HG03432 (cell line): ENCODE measurements at regions not wholly inside any gene's neighbourhood (a gene's known extent, or its start where the extent isn't known, plus 50 kb on each side); places are given as distances from the start of the nearest gene placed in this dataset.
"Not testable (repeated sequence)": the region's sequence is repeated elsewhere in the genome, so short reads cannot be mapped to it uniquely, and the experiment has no call there.

ENCODE experiments used
- ATAC-seq: cut with Tn5 transposase; IDR thresholded peaks from one replicate; pipeline ENCODE4 v1.9.1; 2021; ENCODE audit warnings: mild to moderate bottlenecking, moderate library complexity; ENCODE audit not compliant: unreplicated experiment

DNA sequence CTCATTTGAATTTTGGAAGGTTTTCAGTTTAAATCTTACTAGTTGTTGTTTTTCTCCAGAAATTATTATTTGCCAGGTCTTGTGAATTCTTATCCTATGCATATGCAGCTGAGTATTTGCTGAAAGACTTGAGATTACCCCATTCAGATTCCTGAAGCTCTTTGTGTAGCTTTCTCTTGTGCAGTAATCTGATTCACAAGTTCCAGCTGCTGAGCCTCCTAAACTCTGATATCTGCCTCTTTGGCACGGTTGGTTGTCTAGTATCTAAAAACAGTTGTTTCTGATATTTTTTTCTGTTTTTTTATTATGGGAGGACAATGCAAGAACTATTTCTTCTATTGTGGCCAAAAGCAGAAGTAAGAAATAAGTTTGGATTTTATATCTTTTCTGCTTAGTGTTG lies 863.9 kb upstream of the MANEA start:
- no peak for ATAC-seq

- no peak for ATAC-seq
These were observed 878.6 kb upstream of the MANEA start for GRCh38 chr6:94698773-94699172.

DNA sequence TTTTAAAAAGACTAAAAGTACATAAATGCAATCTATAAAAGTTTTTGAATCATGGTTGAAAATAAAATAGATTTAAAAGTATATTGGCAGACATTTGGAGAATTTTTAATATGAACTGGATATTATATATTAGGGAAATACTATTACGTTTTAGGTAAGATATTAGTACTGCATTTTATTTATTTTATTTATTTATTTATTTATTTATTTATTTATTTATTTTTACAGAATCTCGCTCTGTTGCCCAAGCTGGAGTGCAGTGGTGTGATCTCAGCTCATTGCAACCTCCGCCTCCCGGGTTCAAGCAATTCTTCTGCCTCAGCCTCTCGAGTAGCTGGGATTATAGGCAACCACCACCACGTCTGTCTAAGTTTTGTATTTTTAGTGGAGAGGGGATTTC lies 890.1 kb upstream of the MANEA start:
- not testable (repeated sequence) for ATAC-seq

GRCh38 chr6:94683409-94683808 lies 893.9 kb upstream of the MANEA start:
- ATAC-seq = no peak

GRCh38 chr6:94680669-94681212 lies 896.6 kb upstream of the MANEA start:
- ATAC-seq = no peak

- ATAC-seq = no peak
These were observed 904.1 kb upstream of the MANEA start for GRCh38 chr6:94673251-94673650.

DNA sequence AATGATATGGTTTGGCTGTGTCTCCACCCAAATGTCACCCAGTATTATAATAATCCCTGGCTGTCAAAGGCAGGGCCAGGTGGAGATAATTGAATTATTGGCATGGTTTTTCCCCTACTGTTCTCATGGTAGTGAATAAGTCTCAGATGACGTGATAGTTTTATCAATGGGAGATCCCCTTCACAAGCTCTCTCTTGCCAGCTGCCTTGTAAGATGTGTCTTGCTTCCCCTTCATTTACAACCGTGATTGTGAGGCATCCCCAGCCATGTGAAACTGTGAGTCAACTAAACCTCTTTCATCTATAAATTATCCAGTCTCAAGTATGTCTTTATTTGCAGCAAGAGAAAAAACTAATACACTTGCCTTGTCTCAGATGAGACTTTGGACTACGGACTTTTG lies 907.3 kb upstream of the MANEA start:
- no peak for ATAC-seq

DNA sequence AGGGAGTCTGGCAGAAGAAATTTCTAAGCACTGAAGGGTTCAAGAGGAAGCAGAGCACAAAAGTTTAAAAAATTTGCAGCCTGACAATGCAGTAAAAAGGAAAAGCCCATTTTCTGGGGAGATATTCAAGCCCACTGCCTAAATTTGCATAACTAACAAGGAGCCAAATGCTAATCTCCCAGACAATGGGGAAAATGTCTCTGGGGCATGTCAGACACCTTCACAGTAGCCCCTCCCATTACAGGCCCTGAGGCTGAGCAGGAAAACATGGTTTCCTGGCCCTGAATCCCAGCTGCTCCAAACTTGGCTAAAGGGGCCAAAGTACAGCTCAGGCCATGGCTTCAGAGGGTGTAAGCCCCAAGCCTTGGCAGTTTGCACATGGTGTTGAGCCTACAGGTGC lies 908.5 kb upstream of the MANEA start:
- no peak for ATAC-seq

- ATAC-seq = no peak
These were observed 918.4 kb upstream of the MANEA start for GRCh38 chr6:94658929-94659328.

- ATAC-seq = no peak
These were observed 926.1 kb upstream of the MANEA start for GRCh38 chr6:94651239-94651638.

DNA sequence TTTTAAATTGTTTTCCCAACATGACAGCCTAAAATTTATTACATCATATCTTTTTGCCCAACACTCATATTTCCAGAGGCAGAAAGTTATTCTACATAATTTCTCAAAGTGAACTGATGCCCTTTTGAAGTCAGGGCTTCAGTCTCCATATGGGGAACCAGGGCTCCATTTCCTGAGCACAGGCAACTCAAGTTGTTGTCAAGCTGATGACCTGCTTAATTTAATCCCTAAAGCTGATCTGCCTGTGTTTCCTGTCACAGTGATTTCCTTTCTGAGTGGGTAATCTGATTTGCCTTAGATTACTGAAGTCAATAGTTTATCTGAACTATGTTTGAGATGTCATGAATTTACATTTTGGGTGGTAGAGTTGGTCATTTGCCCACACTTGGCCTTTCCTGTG lies 932.1 kb upstream of the MANEA start:
- ATAC-seq = no peak

- ATAC-seq = no peak
These were observed 937.8 kb upstream of the MANEA start for GRCh38 chr6:94639564-94639963.

GRCh38 chr6:94636780-94637385 lies 940.5 kb upstream of the MANEA start:
- peak; percentile 58 for ATAC-seq

GRCh38 chr6:94623586-94623985 lies 953.7 kb upstream of the MANEA start:
- no peak for ATAC-seq

DNA sequence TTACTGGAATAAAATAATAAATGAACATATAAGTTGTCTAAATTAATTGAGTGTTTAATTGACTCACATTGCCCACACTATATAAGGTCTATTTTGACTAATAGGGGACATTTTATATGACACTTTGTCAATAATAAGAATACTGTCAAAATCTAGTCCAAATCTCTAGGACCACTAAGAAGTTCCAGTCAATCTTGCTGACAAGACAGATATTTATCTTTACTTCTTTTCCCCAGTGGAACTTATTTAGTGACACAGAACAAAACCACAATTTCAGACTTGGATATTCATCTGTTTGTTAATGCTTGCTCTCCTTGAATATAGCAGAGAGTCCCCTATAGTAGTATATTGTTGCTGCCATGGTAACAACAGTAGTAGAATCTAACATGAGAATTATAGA lies 954.6 kb upstream of the MANEA start:
- no peak for ATAC-seq

DNA sequence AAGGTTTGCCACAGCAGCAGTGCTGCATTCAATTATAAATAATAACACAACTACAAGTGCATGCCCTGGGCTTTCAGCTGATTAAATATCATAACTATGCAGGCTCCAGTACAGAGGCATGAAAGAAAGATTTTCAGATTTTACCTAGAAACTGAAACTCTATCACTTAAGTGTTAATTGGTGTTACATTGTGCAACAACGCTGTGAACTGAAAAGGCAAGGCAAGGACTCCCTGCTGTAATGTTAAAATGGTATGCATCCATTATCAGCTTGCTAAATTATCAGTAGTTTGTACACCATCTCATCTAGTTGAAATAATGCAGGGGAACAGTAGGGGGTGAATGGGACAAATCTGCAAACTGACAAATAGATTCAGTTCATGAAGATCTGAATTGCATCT lies 976.7 kb upstream of the MANEA start:
- no peak for ATAC-seq

DNA sequence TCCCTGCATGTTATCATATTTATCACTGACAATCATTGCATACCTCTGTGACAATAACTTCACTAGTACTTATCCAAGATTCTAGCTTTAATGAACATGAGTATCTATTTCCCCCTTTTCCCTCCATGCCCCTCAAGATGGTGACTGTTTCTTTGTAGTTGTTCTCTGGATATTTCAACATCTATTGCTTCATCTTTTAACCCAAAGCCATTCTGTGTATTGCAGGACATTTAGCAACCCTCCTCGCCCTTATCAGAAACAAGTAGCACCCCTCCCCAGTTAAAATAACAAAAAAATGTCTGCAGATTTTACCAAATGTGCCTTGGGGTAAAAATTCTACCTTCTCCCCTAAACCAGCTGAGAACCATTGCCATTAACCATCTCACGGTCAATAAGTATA lies 979.8 kb upstream of the MANEA start:
- no peak for ATAC-seq

DNA sequence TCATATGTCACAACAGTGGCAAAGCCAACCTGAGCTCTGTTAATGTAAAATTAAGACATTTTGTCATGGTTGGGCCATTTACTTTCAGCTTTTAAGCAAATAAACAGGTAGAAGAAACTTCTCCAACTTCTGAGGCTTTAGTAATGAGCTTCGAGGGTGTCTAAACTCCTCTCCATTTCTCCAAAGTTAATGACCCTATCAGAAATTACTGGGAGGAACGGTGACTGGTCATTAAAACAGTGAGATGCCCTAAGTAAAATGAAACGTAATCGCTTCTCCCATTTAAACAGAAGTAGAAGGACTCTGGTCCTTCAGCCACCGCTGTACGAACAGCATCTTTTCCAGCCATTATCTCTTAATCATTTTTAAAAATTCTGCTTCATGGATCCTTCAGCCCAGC lies 986.9 kb upstream of the MANEA start:
- no peak for ATAC-seq

GRCh38 chr6:94588301-94588700 lies 989.0 kb upstream of the MANEA start:
- ATAC-seq = no peak

GRCh38 chr6:94584211-94584610 lies 993.1 kb upstream of the MANEA start:
- ATAC-seq = no peak

GRCh38 chr6:94570581-94570980 lies 1006.8 kb upstream of the MANEA start:
- no peak for ATAC-seq

DNA sequence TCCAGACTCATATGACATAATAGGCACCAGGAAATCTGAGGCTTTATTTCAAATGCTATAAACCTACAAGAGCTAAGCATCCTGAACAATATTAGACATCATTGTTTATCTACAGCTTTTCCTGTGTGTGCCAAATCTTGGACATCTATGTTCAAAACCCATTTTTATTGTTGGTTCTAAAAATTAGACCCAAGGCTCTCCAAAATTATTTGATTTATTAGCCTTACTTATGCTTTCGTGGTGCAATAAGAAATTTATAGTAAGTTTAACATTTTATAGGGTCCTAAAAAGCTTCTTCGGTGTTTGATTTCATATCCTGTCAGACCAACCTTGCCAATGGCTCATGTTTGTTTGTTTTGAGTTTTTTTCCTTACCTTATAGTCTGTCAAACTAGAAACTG lies 1014.5 kb upstream of the MANEA start:
- no peak for ATAC-seq

DNA sequence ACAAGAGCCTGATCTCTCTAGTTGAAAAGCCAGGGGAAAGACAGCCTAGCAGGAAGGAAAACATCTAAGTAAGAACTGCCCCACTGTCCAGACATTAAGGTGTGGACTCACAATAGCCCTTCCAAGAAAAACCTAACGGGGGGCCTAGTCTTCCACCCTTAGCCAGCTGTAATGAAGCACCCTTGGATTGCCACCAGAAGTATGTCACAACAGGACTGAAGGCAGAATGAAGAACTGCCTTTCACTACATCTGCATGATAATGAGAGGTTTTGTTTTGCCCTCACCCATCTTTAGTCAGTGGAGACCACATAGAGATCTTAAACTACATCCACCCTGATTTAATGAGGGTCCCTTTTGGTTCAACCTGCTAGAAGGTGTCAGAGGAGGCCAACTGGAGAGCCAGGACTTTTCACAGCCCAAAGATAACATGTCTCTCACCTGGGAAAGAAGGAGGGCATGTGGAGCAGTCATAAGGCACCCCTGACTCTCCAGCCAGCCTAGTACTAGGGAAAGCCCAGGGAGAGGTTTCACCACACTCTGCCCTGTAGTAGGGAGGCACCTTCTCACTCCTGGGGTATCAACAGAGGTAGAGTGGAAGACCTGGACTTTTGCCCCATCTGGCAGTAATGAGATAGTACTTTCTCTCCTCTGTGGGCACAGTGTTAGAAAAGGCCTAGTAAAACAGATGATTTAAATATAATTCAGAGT lies 1017.4 kb upstream of the MANEA start:
- ATAC-seq = no peak
